KBM-7 (cell line): ENCODE measurements at regions not wholly inside any gene's neighbourhood (a gene's known extent, or its start where the extent isn't known, plus 50 kb on each side); places are given as distances from the start of the nearest gene placed in this dataset.

Experiments
- DNase-seq: peaks from one replicate; pipeline ENCODE4 v3.0.0-alpha.2; 2015
- in situ Hi-C: fragments of 300-500 bp; cut with MboI; formaldehyde crosslinking; loops from 2 replicates; pipeline ENCODE4 v1.14.3; 2020; ENCODE audit warnings: low sequenced_read_pairs, low pct_unique_long_range_greater_than_20kb, mixed read lengths

DNA sequence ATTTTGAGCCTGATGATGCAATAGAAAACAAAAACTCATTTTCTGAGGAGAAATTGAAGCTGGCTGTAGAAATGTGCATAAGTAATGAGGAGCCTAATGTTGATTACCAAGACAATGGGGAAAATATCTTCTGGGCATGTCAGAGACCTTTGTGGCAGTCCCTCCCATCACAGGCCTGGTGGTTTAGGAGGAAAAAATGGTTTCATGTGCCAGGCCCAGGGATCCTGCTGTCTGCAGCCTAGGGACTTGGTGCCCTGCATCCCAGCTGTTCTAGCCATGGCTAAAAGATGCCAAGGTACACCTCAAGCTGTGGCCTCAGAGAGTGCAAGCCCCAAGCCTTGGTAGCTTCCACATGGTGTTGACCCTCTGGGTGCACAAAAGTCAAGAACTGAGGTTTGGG is 128.7 kb upstream of the ARHGEF9 start:
- DNase-seq: no peak

DNA sequence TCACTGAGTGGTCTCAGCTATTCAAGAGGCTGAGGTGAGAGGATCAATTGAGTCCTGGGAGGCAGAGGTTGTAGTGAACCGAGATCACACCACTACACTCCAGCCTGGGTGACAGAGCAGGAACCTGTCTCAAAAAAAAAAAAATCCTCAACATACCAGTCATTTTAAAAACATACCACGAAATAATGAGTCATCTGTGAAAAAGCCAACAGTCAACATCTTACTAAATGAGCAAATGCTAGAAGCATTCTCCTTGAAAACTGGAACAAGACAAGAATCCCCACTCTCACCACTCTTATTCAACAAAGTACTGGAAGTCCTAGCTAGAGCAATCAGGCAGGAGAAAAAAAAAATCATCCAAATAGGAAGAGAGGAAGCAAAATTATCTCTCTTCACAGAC is 104.0 kb upstream of the ARHGEF9 start:
- no peak for DNase-seq
- in situ Hi-C loops: no loop called here

More for the DNA sequence above, 128.7 kb upstream of the ARHGEF9 start:
- in situ Hi-C loops: no loop called here

DNA sequence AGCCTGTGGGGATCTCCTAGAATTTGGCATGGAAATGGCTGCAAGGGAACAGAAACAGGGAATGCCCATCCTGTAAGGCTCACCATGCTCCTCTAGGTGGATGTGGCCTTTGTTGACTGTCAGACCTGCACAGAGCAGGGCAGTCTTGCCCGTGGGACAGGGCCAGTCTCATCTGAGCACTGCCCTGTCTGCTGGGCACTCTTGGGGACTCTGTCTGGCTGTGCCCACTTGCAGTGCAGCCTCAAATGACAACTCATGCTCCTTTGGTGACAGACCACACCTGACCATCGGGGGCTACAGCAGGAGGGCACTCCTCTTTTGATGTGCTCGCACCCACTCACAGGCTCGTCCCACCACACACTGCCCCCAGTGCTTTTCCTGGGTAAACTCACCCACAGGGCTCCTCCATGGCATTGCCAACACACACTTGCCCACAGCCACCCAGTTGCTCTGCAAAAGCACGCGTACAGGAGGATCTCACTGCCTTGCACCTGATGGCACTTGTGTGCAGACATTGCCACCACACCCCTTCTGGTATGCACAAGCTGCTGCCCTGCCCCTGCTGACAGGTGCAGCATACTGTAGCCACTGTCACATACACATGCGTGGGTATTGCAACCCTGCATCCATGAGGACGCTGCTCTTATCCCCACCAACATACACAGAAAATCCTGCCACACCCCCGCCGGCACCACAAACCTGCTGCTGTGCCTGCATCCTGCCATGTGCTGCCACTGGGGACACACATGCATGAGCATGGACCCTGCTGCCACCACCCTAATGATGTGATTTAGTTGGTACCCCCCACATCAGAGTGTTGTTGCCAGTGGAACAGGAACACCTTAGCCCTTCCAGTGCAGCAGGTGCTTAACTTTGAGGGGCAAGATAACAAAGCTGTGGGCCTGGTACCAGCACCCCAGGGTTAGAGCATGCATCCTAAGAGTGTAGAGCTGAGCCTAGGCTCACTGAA is 100.1 kb upstream of the ARHGEF9 start:
- no peak for DNase-seq
- in situ Hi-C loops: no loop called here

GRCh38 chrX:63869506-63869905 is 84.5 kb upstream of the ARHGEF9 start:
- no peak for DNase-seq
- in situ Hi-C loops: no loop called here

DNA sequence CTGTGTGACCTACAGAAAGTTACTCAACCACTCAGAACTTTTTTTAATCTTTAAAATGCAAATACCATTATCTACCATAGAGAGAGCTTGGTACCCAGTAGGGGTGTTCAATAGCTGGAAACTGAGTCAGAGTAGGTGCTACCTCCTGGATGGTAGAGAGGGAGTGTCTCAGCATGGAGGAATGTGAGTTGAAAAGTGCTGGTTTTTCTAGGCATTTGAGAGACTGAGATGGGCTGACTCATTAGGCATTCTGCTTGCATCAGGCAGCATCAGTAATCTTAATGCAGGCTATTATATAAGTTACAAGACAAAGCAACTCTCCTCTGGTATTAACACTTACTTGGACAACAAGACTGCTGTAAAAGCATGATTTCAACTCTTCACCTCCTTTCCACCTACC is 70.9 kb upstream of the ARHGEF9 start:
- no peak for DNase-seq
- in situ Hi-C loops: no loop called here

- DNase-seq: no peak
- in situ Hi-C loops: no loop called here
Measured at GRCh38 chrX:63835361-63835760, 50.3 kb upstream of the ARHGEF9 start.
